SW480 (cell line): ENCODE measurements at regions not wholly inside any gene's neighbourhood (a gene's known extent, or its start where the extent isn't known, plus 50 kb on each side); places are given as distances from the start of the nearest gene placed in this dataset.
"Not testable (repeated sequence)": the region's sequence is repeated elsewhere in the genome, so short reads cannot be mapped to it uniquely, and the experiment has no call there.

ENCODE experiments used
- DNase-seq: peaks from one replicate; pipeline ENCODE4 v3.0.0-alpha.2; 2016; ENCODE audit warnings: low spot score

DNA sequence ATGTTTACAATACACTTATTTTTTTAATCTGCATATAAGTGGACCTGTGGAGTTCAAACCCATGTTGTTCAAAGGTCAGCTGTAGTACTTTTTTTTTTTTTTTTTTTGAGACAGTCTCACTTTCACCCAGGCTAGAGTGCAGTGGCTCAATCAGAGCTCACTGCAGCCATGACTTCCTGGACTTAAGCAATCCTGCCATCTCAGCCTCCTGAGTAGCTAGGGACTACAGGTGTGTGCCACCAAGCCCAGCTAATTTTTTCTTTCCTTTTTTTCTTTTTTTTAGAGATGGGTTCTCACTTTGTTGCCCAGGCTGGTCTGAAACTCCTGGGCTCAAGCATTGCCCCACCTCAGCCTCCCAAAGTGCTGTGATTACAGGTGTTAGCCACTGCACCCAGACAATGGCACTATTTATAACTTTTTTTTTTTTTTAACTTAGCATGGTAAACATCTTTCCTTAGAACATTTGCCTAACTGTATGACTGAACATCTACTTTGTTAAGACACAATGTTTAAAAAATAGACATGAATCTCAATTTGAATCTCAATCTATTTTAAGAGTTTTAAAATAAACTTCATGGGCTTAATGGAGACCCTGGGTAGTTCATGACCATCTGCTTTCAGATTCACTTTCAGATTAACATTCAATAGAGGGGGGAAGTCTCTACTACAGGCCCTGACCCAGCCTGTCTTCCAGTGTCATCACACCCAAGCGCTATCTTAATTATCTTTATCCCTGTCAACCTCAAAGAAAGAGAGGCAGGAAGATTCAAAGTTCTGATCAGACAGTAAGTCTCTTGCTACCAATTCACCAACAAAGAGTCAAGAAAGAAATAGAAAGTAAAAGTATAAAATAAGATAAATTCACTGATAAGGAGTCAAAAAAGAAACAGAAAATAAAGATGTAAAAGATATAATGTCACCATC is 97.7 kb upstream of the DOCK9 start:
- DNase-seq: no peak

DNA sequence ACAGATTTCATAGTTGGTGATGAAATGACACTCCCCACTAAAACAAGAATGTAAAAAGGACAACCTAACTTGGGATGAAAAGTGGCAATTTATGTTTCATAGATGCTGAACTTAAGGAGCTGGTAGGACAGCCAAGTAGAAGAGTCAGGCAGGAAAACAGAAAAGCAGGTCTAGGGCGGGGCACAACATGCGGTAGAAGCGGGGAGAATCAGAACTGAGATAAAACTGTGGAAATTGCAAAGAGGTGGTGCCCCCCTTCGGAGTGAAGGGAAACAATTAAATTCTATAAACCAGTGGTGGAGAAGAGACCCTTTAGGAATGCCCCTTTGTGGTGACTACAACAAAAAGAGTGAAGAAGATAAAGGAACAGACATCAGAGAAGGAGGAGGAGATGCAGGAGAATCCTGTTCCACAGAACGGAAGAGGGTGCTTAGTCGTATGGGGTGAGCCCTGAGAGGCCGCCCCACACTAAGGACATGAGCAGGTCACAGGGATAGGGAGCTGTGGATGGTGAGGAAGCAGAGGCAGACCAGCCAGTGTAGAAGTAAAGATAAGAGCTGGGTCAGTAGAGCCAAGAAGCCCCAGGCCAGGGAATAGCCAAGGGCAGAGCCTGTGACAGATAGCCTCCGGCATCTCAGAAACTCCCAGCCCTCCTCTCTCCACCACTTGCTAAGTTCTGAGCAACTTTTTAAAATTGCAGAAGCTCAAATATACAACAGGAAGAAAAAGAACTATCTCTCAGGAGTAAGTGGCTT is 100.3 kb upstream of the DOCK9 start:
- no peak for DNase-seq

DNA sequence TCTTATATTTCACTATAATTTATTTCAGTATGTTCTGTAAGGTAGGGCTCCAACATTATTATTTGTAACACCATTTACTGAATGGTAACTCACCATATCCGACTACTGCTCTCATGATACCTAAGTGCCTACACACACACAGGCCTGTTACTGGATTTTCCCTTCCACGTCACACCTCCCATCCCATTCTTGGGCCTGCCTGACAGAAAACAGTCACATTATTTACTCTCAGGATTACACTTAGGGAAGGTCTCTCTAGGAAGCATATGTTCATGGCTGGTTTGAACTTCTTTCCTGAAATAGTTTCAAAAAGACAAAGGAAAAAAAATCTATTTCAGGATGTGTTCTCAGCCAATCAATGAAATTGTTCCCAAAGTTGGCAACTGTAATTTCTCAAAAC is 102.3 kb upstream of the DOCK9 start:
- no peak for DNase-seq

DNA sequence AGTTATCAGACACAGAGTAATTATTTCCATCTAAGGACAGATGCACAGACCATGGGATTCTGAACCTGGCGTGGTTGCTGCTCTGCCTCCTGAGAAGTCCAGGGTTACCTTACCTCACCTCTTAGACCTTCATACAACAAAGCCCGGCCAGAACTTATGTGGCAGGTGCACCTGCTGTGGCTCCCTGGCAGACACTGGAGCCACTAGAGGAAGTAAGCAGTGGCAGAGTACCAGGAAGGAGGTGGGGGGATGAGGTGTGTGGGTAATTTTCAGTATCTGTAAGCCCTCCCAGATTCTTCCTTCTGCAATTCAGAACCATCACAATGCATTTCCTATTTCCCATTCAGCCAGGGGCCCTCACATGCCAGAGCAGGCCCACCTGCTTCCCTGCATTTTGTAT is 106.1 kb upstream of the DOCK9 start:
- DNase-seq: no peak

DNA sequence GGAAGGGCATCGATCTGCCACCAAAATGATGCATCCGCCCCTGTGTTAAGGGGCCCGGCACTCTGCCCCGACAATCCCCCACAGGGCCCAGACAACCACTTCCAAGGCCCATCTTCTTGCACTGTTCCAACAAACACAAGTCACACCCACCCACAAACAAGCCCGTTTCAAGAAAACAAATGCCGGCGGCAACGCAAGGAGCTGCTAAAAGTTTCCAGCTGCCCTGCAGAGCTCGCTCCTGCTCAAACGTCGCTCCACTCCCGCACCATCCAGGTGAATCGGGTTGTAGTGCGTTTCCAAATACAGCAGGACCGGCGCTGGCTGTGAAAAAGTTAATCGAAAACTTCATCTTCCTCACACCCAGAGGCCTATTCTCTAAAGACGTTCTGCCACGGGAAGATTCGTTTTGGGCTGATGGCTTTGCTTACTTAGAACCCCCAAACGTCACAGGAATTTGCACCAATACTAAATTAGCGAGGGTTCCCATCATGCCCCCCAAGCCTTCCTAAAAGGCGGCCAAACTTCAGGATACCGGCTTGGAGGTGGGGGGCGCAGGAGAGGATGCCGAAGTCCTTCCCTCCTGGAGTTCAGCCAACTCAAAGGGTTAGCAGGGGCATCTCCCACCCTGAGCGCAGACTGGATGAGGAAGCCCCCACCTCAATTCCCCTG is 107.4 kb upstream of the DOCK9 start:
- no peak for DNase-seq

DNA sequence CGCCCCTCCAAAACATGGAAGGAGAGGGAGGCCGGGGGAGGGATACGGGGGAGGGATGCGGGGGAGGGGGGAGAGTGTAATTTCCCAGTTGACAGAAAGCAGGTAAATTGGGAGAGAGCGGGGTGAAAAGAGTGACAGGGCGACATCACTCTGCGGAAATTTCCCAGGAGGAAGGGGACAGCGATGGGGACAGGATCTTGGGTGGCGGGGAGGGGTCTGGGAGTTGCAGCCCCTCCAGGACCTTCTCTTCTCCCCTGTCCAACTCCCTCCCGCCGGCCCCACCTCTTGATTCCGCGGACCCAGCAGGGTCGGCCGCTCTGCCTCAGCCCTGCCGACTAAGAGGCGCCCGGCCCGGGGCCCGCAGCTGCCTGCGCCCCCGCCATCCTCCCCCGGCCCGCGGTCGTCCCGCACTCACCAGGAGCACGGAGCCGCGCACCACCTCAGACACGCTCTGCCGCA is 108.0 kb upstream of the DOCK9 start:
- no peak for DNase-seq

DNA sequence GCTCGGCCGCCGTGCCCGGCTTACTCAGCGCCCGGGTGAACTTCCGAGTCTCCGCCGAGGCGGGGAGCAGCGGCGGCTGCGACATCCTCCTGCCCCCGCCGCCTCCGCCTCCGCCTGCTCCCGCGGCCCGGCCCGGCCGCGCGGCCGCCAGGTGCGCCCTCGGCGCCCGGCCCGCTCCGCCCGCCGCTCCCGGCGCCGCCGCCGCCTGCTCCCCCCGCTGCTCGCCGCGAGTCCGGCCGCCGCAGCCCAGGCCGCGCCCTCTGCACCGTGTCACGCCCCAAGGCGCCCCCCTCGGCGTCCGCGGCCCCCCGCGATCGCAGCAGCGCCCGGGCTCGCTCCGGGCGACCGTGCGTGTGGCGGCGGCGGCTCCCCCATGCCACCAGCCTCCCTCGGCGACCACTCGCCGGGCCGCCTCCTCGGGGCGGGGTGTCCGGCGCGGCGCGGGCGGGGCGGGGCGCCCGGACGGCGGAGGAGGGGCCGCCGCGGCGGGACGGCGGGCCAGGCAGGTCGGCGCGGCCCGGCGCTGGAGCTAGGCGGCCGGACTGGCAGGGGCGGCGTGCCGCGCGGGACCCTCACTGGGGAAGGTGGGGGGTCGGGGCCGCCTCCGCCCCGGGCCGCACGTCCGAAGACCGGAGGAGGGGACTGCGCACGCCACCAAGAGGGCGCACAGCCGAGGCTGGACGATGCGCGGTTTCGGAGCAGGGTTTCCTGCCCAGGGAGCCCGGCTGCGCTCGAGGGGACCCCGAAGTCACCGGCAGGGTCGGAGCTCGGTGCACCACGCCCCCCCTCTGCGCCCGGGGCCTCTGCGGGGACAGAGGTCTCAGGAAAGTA is 108.6 kb upstream of the DOCK9 start:
- DNase-seq: peak; percentile 62

DNA sequence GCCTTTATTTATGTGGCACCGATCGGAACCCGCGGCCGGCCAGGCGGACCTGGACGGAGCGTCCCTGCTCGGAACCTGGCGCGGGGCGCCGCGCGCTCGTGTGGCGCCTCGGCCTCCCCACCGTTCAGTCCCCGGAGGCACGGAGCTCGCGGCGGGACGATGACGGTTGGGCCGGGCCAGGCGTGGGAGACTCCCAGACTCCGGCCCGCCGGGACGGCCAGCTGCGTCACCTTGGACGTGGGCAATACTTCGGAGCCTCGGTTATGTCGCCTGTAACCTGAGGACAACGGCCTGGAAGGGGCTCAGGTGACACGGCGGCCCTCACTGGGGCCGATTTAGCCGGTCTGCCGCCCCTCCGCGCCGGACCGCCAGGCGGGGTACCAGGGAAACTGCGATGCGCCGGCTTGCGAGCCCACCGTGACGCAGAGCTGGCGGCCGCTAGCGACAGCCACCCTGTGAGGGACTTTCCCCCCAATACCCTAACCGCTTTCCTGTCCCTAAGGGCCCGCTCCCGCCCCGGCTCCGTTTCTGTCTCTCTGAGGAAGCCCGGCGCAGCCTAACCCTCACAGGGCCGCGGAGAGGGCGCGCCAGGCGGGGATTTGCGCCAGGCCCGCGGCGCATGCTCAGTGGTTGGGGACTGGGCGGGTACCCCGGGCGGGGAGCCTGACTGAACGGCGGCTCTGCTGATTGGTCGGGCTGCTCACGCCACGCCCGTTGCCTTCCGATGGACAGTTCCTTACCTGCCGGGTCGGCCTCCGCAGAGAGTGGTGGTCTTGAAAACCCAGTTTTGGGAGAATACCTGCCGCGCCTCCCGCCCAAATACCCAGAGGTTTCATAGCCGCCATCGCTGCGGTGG is 109.5 kb upstream of the DOCK9 start:
- DNase-seq: peak; percentile 89

DNA sequence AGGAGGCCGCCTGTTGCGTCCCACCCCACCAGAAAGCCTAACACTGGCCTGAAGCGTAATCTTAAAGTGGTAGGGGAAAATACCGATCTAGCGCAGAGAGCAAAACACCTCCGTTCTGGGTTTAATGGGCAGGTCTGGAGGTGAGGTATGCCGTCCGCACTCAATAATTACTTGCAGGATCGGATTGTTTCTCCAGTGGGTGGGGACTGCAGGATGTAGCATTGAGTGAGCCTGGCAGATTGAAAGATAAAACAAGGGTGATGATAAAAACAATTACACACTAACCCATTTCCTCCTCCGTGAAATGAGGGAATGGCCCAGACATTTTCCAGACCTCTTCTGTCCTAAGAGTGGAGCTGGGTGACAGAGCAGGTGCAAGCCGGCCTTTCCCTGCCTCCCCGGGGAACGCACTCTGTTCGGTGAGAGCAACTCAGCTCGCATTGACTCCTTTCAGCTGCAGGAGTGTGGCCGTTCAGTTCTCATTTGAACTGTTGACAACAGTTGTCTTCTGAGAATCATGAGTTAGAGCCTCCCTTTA is 110.2 kb upstream of the DOCK9 start:
- DNase-seq: peak; percentile 65

DNA sequence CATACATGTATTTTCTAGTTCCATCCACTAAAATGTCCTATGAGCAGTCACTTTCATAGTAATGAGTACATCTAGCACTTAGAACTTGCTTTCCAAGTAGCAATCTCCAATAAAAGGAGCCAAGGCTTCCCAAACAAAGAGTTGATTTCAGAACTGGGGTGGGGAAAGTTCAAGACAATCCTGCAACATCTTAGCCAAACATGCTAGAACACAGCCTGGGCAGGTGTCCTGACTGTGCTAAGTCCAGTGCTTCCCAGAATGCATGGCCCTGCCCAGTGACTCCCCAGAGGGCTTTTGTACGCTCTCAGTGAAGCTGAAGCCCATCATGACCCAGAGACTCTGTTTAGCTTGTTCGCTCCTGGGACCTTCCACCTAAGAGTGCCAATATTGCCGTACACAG is 106.7 kb upstream of the UBAC2 start:
- no peak for DNase-seq

DNA sequence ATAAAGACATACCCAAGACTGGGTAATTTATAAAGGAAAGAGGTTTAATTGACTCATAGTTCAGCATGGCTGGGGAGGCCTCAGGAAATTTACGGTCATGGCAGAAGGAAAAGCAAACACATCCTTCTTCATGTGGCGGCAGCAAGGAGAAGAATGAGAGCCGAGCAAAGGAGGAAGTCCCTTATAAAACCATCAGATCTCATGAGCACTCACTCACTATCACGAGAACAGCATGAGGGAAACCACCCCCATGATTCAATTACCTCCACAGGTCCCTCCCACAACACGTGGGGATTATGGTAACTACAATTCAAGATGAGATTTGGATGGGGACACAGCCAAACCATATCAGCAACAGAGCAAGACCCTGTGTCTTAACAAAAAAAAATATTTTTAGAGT is 98.8 kb upstream of the UBAC2 start:
- DNase-seq: not testable (repeated sequence)

DNA sequence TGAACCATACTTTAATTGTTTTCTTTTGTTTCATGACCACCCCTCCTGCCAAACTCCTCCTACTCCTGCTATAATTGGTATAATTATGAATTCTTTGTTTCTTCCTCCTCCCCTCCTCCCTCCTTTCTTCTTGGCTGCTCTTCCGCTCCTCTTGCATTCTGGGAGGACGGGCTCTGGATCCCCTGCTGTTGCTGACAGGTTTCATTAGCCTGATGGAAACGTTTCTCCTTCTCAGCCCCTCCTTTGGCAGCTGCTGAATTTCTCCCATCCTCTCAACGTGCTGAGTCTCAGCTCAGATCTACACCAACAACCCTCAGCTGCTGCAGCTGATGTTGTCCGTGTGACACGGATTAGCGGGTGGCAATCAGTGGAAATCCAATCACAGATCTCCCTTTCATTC is 97.1 kb upstream of the UBAC2 start:
- no peak for DNase-seq

DNA sequence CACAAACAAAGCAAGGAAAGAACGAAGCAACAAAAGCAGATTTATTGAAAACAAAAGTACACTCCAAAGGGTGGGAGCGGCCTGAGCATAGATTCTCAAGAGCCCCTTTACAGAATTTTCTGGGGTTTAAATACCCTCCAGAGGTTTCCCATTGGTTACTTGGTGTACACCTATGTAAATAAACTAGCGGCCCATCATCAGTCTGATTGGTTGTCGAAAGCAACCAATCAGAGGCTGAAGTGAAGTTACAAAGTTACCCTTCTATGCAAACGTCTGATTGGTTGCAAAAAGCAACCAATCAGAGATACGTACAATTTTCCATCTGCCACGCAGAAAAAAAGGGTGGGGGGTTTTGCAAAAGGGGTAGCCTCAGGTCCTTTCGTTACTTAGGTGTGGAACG is 96.3 kb upstream of the UBAC2 start:
- DNase-seq: no peak

DNA sequence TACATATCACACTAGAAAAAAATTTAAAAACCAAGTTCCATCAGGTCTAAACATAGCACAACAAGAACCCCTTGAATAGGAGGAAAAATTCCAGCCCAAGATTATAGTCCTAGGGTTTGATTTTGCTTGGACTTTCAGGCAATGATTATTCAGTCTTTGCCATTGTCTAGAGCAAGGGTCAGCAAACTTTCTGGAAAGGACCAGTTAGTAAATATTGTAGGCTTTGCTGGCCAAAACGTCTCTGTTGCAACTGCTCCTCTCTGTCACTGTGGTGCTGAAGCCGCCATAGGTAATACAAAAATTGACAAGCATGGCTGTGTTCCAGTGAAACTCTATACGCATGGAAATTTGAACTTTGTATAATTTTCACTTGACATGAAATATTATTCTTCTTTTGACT is 95.5 kb upstream of the UBAC2 start:
- DNase-seq: no peak

DNA sequence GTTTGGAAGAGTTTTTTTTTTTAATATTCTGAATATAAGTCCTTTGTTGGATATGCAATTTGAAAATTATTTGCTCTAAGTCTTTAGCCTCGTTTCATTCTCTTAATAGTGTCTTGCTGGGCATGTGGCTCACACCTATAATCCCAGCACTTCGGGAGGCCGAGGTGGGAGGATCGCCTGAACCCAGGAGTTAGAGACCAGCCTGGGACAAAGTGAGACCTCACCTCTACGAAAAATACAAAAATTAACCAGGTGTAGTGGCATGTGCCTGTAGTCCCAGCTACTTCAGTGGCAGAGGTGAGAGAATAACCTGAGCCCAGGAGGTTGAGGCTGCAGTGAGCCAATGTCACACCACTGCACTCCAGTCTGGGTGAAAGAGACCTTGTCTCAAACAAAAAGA is 87.3 kb upstream of the UBAC2 start:
- no peak for DNase-seq

DNA sequence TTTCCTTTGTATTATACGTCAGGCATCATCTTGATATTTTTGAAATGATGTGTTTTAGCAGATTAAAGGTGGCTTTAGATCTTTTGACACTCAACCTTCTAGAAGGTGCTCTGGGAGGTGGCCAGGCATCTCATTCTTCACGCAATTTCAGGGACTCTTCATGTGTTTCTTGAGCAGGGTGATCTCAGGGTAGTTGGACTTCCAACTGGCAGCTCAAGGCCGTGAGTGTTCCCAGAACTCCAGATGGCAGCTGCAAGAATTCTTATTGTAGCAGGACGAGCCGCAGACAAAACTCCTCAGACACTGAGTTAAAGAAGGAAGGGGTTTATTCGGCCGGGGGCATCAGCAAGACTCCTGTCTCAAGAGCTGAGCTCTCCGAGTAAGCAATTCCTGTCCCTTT is 82.5 kb upstream of the UBAC2 start:
- no peak for DNase-seq

DNA sequence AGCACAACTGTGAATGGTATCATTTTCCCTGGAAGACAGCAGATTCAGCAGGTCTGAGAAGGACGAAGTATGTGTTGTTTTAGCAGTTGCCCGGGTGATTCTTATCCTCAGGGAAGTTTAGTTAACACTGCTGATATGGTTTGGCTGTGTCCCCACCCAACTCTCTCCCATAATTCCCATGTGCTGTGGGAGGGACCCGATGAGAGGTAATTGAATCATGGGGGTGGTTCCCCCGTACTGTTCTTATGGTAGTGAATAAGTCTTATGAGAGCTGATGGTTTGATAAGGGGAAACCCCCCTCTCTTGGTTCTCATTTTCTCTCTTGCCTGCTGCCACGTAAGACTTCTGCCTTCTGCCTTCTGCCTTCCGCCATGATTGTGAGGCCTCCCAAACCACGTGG is 81.0 kb upstream of the UBAC2 start:
- DNase-seq: no peak

DNA sequence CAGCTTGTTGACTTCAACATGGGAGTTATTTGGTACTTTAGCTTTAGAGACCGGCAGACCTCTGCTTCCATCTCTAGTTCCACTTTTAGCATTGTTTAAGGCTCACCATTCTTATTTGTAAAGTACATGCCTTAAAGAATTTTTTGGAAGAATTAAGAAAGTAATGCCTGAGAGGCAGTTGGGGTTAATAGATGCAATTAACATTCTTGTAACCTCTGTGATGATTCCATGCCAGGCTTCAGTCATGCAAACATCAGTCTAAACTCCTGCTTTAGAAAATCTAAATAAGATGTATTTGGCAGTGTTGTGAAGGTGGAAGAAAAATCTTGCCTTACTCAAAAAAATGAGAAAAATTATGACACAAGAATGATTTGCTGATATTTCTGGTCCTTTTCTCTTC is 79.9 kb upstream of the UBAC2 start:
- no peak for DNase-seq

DNA sequence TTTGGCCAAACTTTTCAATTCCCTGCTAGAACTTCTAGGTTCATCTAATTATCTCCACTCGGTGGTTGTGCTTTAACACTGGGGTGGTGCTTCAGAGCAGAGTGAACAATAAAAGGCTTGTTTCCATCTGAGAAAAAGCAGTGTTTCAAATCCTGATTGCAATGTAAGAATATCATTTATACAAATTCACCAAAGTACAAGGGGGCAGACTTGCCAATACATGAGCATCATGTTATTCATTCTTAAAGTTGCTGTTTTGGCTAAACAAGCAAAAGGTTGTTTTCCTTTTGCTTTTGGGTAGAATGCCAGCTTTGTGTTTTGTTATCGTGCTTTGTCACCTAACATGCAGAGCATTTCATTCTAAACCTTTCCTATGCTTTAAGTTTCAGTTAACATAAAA is 78.5 kb upstream of the UBAC2 start:
- no peak for DNase-seq
